ENCODE measurements at regions not wholly inside any gene's neighbourhood (a gene's known extent, or its start where the extent isn't known, plus 50 kb on each side); places are given as distances from the start of the nearest gene placed in this dataset.

DNA sequence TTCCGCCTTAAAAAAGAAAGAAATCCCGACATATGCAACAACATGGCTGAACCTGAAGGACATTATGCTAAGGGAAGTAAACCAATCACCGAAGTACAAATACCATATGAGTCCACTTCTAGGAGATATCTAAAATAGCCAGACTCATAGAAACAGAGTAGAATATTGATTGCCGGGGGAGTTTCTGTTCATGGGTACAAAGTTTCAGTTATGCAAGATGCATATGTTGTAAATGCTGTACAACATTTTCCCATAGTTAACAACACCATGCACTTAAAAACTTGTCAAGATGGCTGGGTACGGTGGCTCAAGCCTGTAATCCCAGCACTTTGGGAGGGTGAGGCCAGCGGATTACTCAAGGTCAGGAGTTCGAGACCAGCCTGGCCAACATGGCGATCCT, 251.5 kb upstream of the EEF2KMT start:
- Histone ChIP-seq H3K9me2 (replicated peaks; ENCODE audit: control insufficient read depth, low read length) (no peaks in the 10 kb centered on the region), H3K79me2 (ENCODE audit: control insufficient read depth, low read length) (no peaks in the 10 kb centered on the region), H4K20me1 (ENCODE audit: control insufficient read depth, insufficient read depth, low read depth, low read length) (no peaks in the 10 kb centered on the region), H3K4me1 (ENCODE audit: control insufficient read depth, low read length) (no peaks in the 10 kb centered on the region), H3K4me2 (ENCODE audit: low read length) (no peak overlapping the region), H3F3A (ENCODE audit: control insufficient read depth, insufficient read depth) (no peaks in the 10 kb centered on the region), H3K27me3 (ENCODE audit: control insufficient read depth, low read length) (no peaks in the 10 kb centered on the region), H3K27ac (ENCODE audit: low read depth, low read length) (no peak overlapping the region), H3K9me3 (ENCODE audit: control insufficient read depth, insufficient read depth, low read length) (no peaks in the 10 kb centered on the region), H3K4me3 (ENCODE audit: low read length) (no peak overlapping the region), H3K36me3 (ENCODE audit: control insufficient read depth, low read length) (no peaks in the 10 kb centered on the region)
- TF ChIP-seq, protein P1, sequence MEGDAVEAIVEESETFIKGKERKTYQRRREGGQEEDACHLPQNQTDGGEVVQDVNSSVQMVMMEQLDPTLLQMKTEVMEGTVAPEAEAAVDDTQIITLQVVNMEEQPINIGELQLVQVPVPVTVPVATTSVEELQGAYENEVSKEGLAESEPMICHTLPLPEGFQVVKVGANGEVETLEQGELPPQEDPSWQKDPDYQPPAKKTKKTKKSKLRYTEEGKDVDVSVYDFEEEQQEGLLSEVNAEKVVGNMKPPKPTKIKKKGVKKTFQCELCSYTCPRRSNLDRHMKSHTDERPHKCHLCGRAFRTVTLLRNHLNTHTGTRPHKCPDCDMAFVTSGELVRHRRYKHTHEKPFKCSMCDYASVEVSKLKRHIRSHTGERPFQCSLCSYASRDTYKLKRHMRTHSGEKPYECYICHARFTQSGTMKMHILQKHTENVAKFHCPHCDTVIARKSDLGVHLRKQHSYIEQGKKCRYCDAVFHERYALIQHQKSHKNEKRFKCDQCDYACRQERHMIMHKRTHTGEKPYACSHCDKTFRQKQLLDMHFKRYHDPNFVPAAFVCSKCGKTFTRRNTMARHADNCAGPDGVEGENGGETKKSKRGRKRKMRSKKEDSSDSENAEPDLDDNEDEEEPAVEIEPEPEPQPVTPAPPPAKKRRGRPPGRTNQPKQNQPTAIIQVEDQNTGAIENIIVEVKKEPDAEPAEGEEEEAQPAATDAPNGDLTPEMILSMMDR (IDR thresholded peaks at IDR 0.05; ENCODE audit: low read depth, low read length, poor library complexity, severe bottlenecking) = no peak
- no peak for TF ChIP-seq EZH2phosphoT487 (IDR thresholded peaks at IDR 0.05; ENCODE audit: borderline replicate concordance, low read length)

DNA sequence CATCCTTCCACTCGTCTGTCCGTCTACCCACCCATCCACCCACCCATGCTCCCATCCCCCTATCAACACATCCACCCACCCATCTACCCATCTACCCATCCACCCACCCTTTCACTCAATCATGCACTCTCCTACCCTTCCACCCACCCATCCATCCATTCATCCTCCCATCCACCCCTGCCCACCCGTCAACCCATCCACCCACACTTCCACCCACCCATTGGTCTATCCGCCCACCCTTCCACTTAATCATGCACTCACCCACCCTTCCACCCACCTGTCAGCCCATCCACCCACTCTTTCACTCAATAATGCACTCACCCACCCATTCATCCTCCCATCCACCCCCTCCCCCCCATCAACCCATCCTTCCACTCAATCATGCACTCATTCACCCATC, 250.0 kb upstream of the EEF2KMT start:
- no peak overlapping the region for H3K27ac ChIP-seq (ENCODE audit: low read depth, low read length)

DNA sequence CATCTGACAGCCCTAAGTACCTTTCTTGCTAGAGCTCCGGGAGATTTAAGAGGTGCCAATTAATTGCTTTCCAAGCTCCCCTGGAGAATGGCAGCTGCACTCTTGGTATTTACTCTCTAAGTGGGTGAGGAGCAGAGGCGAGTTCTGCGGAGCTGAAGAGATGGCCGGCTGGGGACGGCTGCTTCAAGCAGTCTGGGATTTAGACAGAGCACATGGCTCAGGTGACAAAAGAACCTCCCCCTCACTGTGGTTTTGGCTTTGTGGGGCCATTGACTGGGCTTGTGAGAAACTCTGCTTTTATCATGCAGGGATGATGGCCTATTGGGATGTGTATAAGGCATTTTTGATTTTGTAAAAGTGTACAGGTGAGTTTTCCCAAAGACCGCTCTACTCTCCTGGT, 239.3 kb upstream of the EEF2KMT start:
- Histone ChIP-seq H3K9me2 (replicated peaks; ENCODE audit: control insufficient read depth, low read length) (no peaks in the 10 kb centered on the region), H3K9me3 (ENCODE audit: control insufficient read depth, insufficient read depth, low read length) (no peaks in the 10 kb centered on the region), H3K27ac (ENCODE audit: low read depth, low read length) (no peak overlapping the region), H3K27me3 (ENCODE audit: control insufficient read depth, low read length) (no peaks in the 10 kb centered on the region), H3K36me3 (ENCODE audit: control insufficient read depth, low read length) (no peaks in the 10 kb centered on the region), H3F3A (ENCODE audit: control insufficient read depth, insufficient read depth) (no peaks in the 10 kb centered on the region), H4K20me1 (ENCODE audit: control insufficient read depth, insufficient read depth, low read depth, low read length) (no peaks in the 10 kb centered on the region), H3K79me2 (ENCODE audit: control insufficient read depth, low read length) (no peaks in the 10 kb centered on the region), H3K4me2 (ENCODE audit: low read length) (no peak overlapping the region), H3K4me1 (ENCODE audit: control insufficient read depth, low read length) (no peaks in the 10 kb centered on the region), H3K4me3 (ENCODE audit: low read length) (no peak overlapping the region)
- no peak for TF ChIP-seq EZH2phosphoT487 (IDR thresholded peaks at IDR 0.05; ENCODE audit: borderline replicate concordance, low read length)
- TF ChIP-seq, protein P1 (IDR thresholded peaks at IDR 0.05; ENCODE audit: low read depth, low read length, poor library complexity, severe bottlenecking) = no peak

More for the DNA sequence above, 250.0 kb upstream of the EEF2KMT start:
- Histone ChIP-seq H4K20me1 (ENCODE audit: control insufficient read depth, insufficient read depth, low read depth, low read length) (no peaks in the 10 kb centered on the region), H3K36me3 (ENCODE audit: control insufficient read depth, low read length) (no peaks in the 10 kb centered on the region), H3K4me2 (ENCODE audit: low read length) (no peak overlapping the region), H3K4me3 (ENCODE audit: low read length) (no peak overlapping the region), H3K27me3 (ENCODE audit: control insufficient read depth, low read length) (no peaks in the 10 kb centered on the region), H3K9me2 (replicated peaks; ENCODE audit: control insufficient read depth, low read length) (no peaks in the 10 kb centered on the region), H3K79me2 (ENCODE audit: control insufficient read depth, low read length) (no peaks in the 10 kb centered on the region), H3K4me1 (ENCODE audit: control insufficient read depth, low read length) (no peaks in the 10 kb centered on the region), H3K9me3 (ENCODE audit: control insufficient read depth, insufficient read depth, low read length) (no peaks in the 10 kb centered on the region), H3F3A (ENCODE audit: control insufficient read depth, insufficient read depth) (no peaks in the 10 kb centered on the region)
- TF ChIP-seq, protein P1 (IDR thresholded peaks at IDR 0.05; ENCODE audit: low read depth, low read length, poor library complexity, severe bottlenecking) = no peak
- no peak for TF ChIP-seq EZH2phosphoT487 (IDR thresholded peaks at IDR 0.05; ENCODE audit: borderline replicate concordance, low read length)

DNA sequence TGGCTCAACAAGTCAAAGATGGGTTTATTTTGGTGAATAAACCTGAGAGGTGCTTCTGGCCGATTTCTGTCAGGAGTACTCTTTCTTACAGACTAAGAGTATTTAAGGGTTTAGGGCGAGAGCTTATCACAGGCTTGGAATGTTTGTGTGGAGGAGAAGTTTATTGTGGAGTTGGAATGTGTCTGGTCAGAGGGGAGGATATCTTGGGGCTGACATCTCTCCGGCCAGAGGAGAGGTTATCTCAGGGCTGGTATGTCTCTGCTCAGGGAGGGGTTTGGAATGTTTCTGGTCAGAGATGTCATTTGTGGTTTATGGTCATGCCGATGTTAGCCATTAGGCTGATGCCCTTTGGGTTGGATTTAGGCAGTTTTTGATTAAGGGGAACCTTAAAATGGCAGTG, 236.4 kb upstream of the EEF2KMT start:
- Histone ChIP-seq H3K79me2 (ENCODE audit: control insufficient read depth, low read length) (no peaks in the 10 kb centered on the region), H3K9me2 (replicated peaks; ENCODE audit: control insufficient read depth, low read length) (no peaks in the 10 kb centered on the region), H3F3A (ENCODE audit: control insufficient read depth, insufficient read depth) (no peaks in the 10 kb centered on the region), H3K36me3 (ENCODE audit: control insufficient read depth, low read length) (no peaks in the 10 kb centered on the region), H3K9me3 (ENCODE audit: control insufficient read depth, insufficient read depth, low read length) (no peaks in the 10 kb centered on the region), H3K4me1 (ENCODE audit: control insufficient read depth, low read length) (no peaks in the 10 kb centered on the region), H3K27me3 (ENCODE audit: control insufficient read depth, low read length) (no peaks in the 10 kb centered on the region), H3K27ac (ENCODE audit: low read depth, low read length) (no peak overlapping the region), H3K4me2 (ENCODE audit: low read length) (no peak overlapping the region), H3K4me3 (ENCODE audit: low read length) (no peak overlapping the region), H4K20me1 (ENCODE audit: control insufficient read depth, insufficient read depth, low read depth, low read length) (no peaks in the 10 kb centered on the region)
- TF ChIP-seq, protein P1 (IDR thresholded peaks at IDR 0.05; ENCODE audit: low read depth, low read length, poor library complexity, severe bottlenecking) = no peak
- no peak for TF ChIP-seq EZH2phosphoT487 (IDR thresholded peaks at IDR 0.05; ENCODE audit: borderline replicate concordance, low read length)
